Duodenal mucosa (tissue), 2 donors: ENCODE measurements at regions not wholly inside any gene's neighbourhood (a gene's known extent, or its start where the extent isn't known, plus 50 kb on each side); places are given as distances from the start of the nearest gene placed in this dataset.

Source experiments
- H3K27ac ChIP-seq: one replicate; pipeline ENCODE4 v1.7.0; 2013; ENCODE audit warnings: low read depth, low read length
- H3K27me3 ChIP-seq, 2 donors: one replicate each; pipeline ENCODE4 v1.7.0; 2013; ENCODE audit warnings: low read length in 2 of 2, control low read depth in 1 of 2; ENCODE audit not compliant: insufficient read depth in 2 of 2, control insufficient read depth in 1 of 2
- H3K36me3 ChIP-seq, 2 donors: one replicate each; pipeline ENCODE4 v1.7.0; 2013; ENCODE audit warnings: low read length in 2 of 2, control low read depth in 1 of 2; ENCODE audit not compliant: insufficient read depth in 2 of 2, control insufficient read depth in 1 of 2
- H3K4me1 ChIP-seq, 2 donors: one replicate each; pipeline ENCODE4 v1.7.0; 2013; ENCODE audit warnings: low read length in 2 of 2, control low read depth in 1 of 2; ENCODE audit not compliant: insufficient read depth in 2 of 2, control insufficient read depth in 1 of 2
- H3K4me3 ChIP-seq, 2 donors: one replicate each; pipeline ENCODE4 v1.7.0; 2013; ENCODE audit warnings: low read length in 2 of 2, low read depth in 1 of 2
- H3K9ac ChIP-seq, 2 donors: one replicate each; pipeline ENCODE4 v1.7.0; 2013; ENCODE audit warnings: low read length in 2 of 2, low read depth in 1 of 2
- H3K9me3 ChIP-seq, 2 donors: one replicate each; pipeline ENCODE4 v1.7.0; 2013; ENCODE audit warnings: low read length in 2 of 2, control low read depth in 1 of 2; ENCODE audit not compliant: control insufficient read depth in 1 of 2

DNA sequence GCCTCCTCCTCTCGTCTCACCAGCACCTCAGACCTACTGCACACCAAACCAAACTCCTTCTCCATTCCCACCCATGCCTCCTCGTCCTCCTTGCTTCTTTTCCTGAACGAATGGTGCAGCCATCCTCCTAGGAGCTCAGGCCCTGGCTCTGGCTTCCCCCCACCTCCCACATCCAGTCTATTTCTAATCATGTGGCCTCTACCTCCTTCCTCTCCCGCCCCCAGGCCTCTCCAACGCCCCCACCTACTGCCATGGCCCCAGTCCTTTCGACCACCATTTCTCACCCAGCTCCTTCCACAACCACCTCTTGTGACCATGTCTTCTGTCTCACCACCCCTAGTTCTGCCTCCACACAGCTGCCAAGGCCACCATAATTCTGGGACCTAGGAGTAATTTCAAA is 127.1 kb downstream of the PJA1 start:
- no peak overlapping the region for H3K27ac ChIP-seq
- H3K27me3 ChIP-seq = no peaks in the 10 kb centered on the region
- H3K9me3 ChIP-seq = no peaks in the 10 kb centered on the region

DNA sequence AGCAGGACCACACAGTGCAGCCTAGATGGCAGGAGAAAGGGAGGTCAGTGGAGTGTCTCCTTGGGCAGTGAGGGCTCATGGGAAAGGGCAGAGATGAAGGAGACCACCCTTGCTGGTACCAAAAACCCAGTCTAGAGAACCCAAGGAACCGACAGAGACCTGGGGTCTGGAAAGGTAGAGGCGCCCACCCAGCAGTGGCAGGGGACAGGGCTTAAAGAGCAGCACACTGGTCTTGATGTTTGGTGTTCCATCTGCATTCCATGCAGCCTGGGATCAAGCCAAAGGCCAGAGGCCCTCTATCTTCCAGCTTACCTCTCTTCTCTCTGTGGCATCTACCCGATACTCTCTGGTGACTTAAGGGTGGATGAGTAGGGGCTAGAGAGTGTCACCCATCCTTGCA is 127.5 kb downstream of the PJA1 start:
- H3K9ac ChIP-seq = no peak overlapping the region

More for the DNA sequence above, 127.1 kb downstream of the PJA1 start:
- Histone ChIP-seq H3K4me3 (no peak overlapping the region), H3K9ac (no peak overlapping the region), H3K36me3 (no peaks in the 10 kb centered on the region), H3K4me1 (no peaks in the 10 kb centered on the region)

DNA sequence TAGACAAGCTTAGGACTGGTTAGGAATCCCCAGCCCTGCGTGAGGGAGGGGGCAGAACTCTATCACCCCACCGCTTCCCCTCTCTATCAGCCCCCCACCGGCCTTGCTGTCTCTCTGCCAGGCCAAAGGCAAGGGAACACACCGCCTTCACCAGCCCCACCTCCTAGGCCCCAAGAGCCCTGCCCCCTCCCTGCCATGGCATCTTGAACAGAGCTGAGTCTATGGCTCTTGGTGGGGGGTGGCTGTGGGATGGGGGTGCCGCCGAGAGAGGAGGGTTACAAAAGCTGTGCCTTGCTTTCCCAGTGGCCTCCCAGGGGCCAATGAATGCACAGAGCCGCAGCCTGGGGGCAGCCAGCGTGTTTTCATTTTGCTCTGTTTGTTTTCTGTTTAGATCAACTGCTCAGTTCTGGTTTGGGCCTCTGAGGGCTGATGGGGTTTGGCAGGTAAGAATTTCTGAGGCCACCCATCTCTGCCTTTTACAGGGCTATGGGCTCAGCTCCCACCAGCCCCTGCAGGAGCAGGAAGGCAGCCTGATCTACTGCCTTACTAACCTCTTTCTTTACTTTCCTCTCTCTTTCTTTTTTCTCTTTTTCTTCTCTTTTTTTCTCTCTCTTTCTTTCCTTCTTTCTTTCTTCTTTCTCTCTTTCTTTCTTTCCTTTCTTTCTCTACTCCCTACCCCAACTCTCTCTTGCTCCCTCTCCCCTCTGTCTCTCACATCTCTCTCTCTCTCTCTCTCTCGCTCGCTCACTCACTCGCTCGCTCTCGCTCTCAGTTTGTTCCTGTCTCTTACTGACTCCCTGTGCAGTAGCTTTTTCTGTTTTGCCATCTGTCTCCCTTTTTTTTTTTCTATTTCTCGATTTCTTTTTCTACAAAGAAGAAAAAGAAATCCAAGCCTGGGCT is 128.3 kb downstream of the PJA1 start:
- H3K4me3 ChIP-seq = no peak overlapping the region
- no peak overlapping the region for H3K27ac ChIP-seq
- no peaks in the 10 kb centered on the region for H3K4me1 ChIP-seq
- no peak overlapping the region for H3K9ac ChIP-seq
- H3K27me3 ChIP-seq = no peaks in the 10 kb centered on the region
- no peaks in the 10 kb centered on the region for H3K36me3 ChIP-seq
- no peaks in the 10 kb centered on the region for H3K9me3 ChIP-seq

More for the DNA sequence above, 127.5 kb downstream of the PJA1 start:
- Histone ChIP-seq H3K36me3 (no peaks in the 10 kb centered on the region), H3K4me1 (no peaks in the 10 kb centered on the region), H3K27ac (no peak overlapping the region), H3K4me3 (no peak overlapping the region), H3K27me3 (no peaks in the 10 kb centered on the region), H3K9me3 (no peaks in the 10 kb centered on the region)

DNA sequence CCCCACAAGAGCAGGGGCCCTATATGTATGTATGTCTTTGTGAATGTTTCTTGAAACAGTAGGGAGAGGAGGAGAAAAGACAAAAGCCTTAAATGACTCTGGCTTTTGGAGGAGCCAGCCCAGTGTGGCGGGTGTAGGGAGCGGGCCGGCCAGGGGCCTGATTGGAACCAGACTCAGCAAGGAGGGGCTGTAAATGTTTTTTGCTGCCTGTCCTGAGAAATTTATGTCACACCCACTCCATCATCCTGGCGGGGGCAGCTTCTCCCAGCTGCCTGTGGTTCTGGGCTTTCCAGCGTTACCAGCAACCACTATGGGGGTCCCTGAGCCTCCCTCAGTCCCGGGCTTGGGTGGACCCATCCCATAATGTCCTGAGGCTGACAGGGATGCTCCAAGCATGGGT is 130.8 kb downstream of the PJA1 start:
- H3K27ac ChIP-seq = no peak overlapping the region
- H3K9me3 ChIP-seq = no peaks in the 10 kb centered on the region
- no peaks in the 10 kb centered on the region for H3K36me3 ChIP-seq
- no peaks in the 10 kb centered on the region for H3K4me1 ChIP-seq
- H3K4me3 ChIP-seq = no peak overlapping the region
- H3K27me3 ChIP-seq = no peaks in the 10 kb centered on the region
- no peak overlapping the region for H3K9ac ChIP-seq

DNA sequence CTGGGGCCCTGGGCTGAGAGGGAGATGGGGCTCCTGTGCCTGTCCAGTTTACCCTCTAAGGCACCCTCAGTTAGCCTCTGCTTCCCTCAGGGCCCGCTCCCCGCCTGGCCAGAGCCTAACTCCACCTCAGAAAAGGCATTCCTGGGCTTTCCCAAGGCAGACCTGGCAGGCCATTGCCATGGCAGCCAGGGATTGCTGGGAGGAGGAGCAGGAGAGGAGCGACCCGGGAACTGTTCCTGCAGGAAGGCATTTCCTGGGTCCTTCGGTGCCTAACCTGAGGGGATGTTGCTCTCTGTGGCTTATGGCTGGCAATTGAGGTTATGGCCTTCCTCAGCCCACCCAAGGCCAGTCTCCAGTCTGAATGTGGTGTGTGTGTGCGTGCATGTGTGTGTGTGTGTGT is 131.3 kb downstream of the PJA1 start:
- H3K4me1 ChIP-seq = no peaks in the 10 kb centered on the region
- H3K27me3 ChIP-seq = no peaks in the 10 kb centered on the region
- no peaks in the 10 kb centered on the region for H3K9me3 ChIP-seq
- no peak overlapping the region for H3K9ac ChIP-seq
- H3K4me3 ChIP-seq = no peak overlapping the region
- no peak overlapping the region for H3K27ac ChIP-seq
- no peaks in the 10 kb centered on the region for H3K36me3 ChIP-seq

DNA sequence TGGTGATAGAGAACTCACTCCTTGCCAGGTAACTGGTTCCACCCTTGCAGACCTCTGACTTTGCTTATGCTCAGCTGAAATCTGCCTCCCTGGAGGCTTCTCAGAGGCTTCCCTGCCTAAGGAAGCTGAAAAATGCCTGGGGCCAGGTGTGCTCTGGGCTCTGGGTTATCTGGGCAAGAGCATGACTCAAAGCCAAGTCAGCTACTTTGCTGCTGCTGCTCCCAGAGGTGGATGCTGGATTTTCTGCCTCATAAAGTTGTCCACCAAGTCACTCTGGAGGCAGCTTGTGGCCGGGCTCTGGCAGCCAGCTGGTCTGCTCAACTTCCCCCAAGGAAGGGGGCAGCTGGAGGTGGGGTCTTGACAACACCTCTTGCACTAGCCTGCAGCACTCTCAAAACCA is 132.7 kb downstream of the PJA1 start:
- Histone ChIP-seq H3K36me3 (no peaks in the 10 kb centered on the region), H3K4me1 (peaks cover under 1% of the 10 kb centered on the region in 2 donors), H3K4me3 (no peak overlapping the region), H3K27me3 (no peaks in the 10 kb centered on the region), H3K9me3 (no peaks in the 10 kb centered on the region), H3K9ac (no peak overlapping the region), H3K27ac (no peak overlapping the region)

DNA sequence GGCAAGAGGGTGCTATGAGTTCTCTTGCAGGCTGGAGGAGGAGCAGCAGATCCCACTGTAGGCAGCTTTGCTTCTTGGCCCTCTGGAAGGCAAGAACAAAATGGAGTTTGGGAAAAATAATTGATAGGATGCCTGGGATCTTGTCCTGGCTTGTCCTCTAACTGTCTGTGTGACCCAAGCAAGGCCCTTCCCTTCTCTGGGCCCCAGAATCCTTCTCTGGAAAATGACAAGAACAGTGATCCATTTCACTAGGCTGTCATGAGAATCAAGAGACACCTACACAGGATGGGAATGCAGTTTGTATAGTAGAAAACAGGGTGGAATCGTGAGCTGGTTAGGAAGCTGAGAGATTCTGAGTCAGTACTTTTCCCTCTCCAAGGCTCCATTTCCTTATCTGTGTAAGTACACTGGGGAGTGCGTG is 133.3 kb downstream of the PJA1 start:
- no peak overlapping the region for H3K27ac ChIP-seq
- H3K36me3 ChIP-seq = no peaks in the 10 kb centered on the region
- no peaks in the 10 kb centered on the region for H3K27me3 ChIP-seq
- H3K9ac ChIP-seq = no peak overlapping the region
- peaks cover 6 to 7% of the 10 kb centered on the region in 2 donors for H3K4me1 ChIP-seq
- H3K9me3 ChIP-seq = no peaks in the 10 kb centered on the region
- no peak overlapping the region for H3K4me3 ChIP-seq

DNA sequence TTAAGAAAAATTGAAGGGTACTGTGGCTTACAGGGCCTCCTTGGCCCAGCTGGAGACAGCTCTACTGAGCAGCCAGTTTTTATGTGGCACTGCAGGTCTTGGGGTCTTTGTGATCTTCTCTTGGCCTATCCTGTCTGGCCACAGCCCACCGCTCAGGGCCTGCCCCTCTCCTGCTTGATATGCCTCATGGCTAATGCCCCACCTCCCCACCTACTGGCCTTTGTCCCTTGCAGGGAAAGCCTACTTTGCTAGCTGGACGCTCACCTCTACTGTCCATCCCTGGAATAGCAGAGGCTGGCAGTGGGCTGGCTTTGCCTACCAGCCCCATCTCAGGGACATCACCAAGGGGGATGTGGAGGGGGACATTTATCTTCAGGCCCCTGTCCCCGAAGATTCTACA is 134.1 kb downstream of the PJA1 start:
- no peak overlapping the region for H3K27ac ChIP-seq

DNA sequence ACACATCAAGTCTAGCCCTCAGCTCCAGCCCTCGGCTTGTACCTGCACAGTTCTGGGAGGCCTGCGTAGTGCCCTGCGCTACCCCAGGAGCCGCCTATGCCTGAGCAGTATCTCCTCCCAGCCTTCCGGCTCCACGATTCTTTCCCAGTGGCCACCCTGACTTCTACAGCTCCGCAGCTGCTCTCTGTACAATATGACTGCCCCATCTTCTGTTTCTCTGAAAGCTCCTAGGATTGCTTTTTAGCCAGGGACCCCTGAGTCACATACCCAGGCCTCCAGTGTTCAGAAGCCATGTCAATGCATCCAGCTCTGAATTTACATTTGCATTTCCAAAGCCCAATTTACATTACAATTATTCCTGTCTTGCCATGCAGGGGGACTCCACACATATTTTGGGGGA is 135.5 kb downstream of the PJA1 start:
- Histone ChIP-seq H3K4me1 (peaks cover 6 to 9% of the 10 kb centered on the region in 2 donors), H3K36me3 (no peaks in the 10 kb centered on the region), H3K4me3 (no peak overlapping the region), H3K9me3 (no peaks in the 10 kb centered on the region), H3K27ac (no peak overlapping the region), H3K9ac (no peak overlapping the region), H3K27me3 (no peaks in the 10 kb centered on the region)

More for the DNA sequence above, 134.1 kb downstream of the PJA1 start:
- H3K36me3 ChIP-seq = no peaks in the 10 kb centered on the region
- peaks cover 6 to 9% of the 10 kb centered on the region in 2 donors for H3K4me1 ChIP-seq
- H3K27me3 ChIP-seq = no peaks in the 10 kb centered on the region
- H3K9me3 ChIP-seq = no peaks in the 10 kb centered on the region
- no peak overlapping the region for H3K4me3 ChIP-seq
- no peak overlapping the region for H3K9ac ChIP-seq

DNA sequence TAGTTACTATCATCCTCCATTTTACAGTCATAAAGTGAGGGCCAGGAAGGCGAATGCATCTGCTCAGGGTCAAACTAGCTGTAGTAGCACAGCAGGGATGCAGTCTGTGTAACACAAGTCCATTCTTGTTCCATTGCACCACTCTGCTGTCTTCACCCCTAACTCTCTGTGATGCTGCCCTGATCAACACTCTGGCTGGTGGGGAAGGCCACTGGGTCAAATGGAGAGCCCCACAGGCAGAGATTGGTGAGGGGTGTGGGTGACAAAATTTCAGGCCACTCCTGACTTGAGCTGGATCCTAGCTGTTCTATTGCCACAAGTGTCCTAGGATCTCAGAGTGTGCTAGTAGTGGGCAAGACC is 136.5 kb downstream of the PJA1 start:
- Histone ChIP-seq H3K27me3 (no peaks in the 10 kb centered on the region), H3K4me3 (no peak overlapping the region), H3K36me3 (no peaks in the 10 kb centered on the region), H3K9me3 (no peaks in the 10 kb centered on the region), H3K27ac (no peak overlapping the region), H3K4me1 (peaks cover 6 to 9% of the 10 kb centered on the region in 2 donors), H3K9ac (no peak overlapping the region)
